Vagina (tissue), 2 donors: ENCODE measurements at regions not wholly inside any gene's neighbourhood (a gene's known extent, or its start where the extent isn't known, plus 50 kb on each side); places are given as distances from the start of the nearest gene placed in this dataset.

Experiments
- POLR2A ChIP-seq, 2 donors: fragments of 450-650 bp; IDR thresholded peaks; one replicate each; pipeline ENCODE4 v1.6.1; 2017; ENCODE audit warnings: antibody characterized with exemption in 2 of 2, mild to moderate bottlenecking in 2 of 2, moderate library complexity in 2 of 2
- POLR2AphosphoS5 ChIP-seq, 2 donors: sonication (generic); formaldehyde crosslinking; IDR thresholded peaks; one replicate each; pipeline ENCODE4 v1.9.0; 2017; ENCODE audit warnings: antibody characterized with exemption in 2 of 2, mild to moderate bottlenecking in 2 of 2, low read depth in 1 of 2; ENCODE audit not compliant: insufficient read depth in 1 of 2
- TF ChIP-seq, protein P1 (sequence below), 3 experiments: fragments of 450-650 bp in 2 of 3; fragments of 200-600 bp in 1 of 3; sonication (generic) in 1 of 3; IDR thresholded peaks; one replicate each; pipeline ENCODE4 v1.5.1; 2017 to 2019; ENCODE audit warnings: antibody characterized with exemption in 3 of 3, mild to moderate bottlenecking in 2 of 3, moderate library complexity in 2 of 3

DNA sequence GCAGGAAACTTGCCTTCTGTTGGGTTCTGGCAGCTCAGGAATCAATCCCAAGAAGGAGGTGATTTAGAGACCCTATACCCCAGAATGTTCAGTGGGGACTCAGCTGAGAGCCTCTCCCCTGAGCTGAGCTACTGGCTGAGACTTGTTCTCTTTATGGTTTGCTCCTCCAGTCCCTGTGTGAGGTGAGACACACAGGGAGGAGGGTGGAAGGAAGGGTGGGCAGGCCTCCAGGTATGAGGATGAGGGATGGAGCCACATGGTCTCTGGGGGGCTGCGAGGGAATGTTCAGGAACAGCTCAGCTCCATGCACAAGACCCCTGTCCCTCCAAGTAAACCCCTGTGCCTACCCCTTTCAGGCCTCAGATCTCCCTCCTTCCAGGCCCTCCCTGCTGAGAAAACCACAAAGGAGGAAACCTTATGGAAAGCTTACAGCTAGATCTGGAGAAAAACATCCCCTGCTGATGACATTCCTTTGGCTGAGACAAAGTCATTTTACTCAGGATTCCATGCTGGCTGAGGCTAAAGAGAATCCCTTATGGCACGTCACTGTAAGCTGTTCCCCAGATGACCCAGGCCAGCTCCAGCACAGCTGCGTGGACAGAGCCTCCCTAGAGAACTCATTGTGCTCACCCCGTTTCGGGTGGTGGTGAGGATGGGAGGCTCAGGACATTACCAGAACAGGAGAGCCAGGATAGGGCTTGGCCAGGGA, 91.5 kb upstream of the IPO9 start:
- TF ChIP-seq, protein P1, sequence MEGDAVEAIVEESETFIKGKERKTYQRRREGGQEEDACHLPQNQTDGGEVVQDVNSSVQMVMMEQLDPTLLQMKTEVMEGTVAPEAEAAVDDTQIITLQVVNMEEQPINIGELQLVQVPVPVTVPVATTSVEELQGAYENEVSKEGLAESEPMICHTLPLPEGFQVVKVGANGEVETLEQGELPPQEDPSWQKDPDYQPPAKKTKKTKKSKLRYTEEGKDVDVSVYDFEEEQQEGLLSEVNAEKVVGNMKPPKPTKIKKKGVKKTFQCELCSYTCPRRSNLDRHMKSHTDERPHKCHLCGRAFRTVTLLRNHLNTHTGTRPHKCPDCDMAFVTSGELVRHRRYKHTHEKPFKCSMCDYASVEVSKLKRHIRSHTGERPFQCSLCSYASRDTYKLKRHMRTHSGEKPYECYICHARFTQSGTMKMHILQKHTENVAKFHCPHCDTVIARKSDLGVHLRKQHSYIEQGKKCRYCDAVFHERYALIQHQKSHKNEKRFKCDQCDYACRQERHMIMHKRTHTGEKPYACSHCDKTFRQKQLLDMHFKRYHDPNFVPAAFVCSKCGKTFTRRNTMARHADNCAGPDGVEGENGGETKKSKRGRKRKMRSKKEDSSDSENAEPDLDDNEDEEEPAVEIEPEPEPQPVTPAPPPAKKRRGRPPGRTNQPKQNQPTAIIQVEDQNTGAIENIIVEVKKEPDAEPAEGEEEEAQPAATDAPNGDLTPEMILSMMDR (IDR thresholded peaks at IDR 0.05): no peak
- peak in 1 of 2 donors; percentile 55 for TF ChIP-seq POLR2AphosphoS5 (IDR thresholded peaks at IDR 0.05; ENCODE audit: insufficient read depth in 1 of 2, low read depth in 1 of 2)
- TF ChIP-seq POLR2A (IDR thresholded peaks at IDR 0.05): no peak
